Mucosa of descending colon (tissue), 3 donors: ENCODE measurements at regions not wholly inside any gene's neighbourhood (a gene's known extent, or its start where the extent isn't known, plus 50 kb on each side); places are given as distances from the start of the nearest gene placed in this dataset.

Source experiments
- ATAC-seq: fragments of 200-7000 bp; cut with Tn5 transposase; one replicate; pipeline ENCODE4 v1.9.1; 2020; ENCODE audit warnings: mild to moderate bottlenecking, moderate library complexity
- DNase-seq, 3 donors: peaks; one replicate each; pipeline ENCODE4 v3.0.0-alpha.2; 2020
- H3K36me3 ChIP-seq: fragments of 200-600 bp; one replicate; pipeline ENCODE4 v1.8.0; 2021; ENCODE audit warnings: low read depth, mild to moderate bottlenecking
- H3K4me1 ChIP-seq: fragments of 200-600 bp; one replicate; pipeline ENCODE4 v1.8.0; 2021; ENCODE audit warnings: low read depth, mild to moderate bottlenecking
- H3K4me3 ChIP-seq: fragments of 200-600 bp; one replicate; pipeline ENCODE4 v1.8.0; 2021; ENCODE audit warnings: mild to moderate bottlenecking
- H3K9me3 ChIP-seq: fragments of 200-600 bp; one replicate; pipeline ENCODE4 v1.8.0; 2021; ENCODE audit warnings: mild to moderate bottlenecking
- CTCF ChIP-seq: fragments of 200-600 bp; IDR thresholded peaks from one replicate; pipeline ENCODE4 v1.8.0; 2022; ENCODE audit warnings: antibody characterized with exemption, mild to moderate bottlenecking
- intact Hi-C, 2 donors: fragments of 100-400 bp; cut with DNase I in 1 of 2; cut with micrococcal nuclease in 1 of 2; formaldehyde crosslinking; loops; one replicate each; pipeline versions ENCODE4 v1.11.0 to v1.11.1; 2022; cut with DNase I, micrococcal nuclease
- donor health status: DM: no; HTN: no; CAD: no; lungs with moderate emphysema.
- donor health status: DM: no; HTN: no; CAD: no.
- donor health status: DM: no; HTN: yes; CAD: no.

GRCh38 chr6:14200047-14200446 is 82.5 kb downstream of the CD83 start:
- Histone ChIP-seq H3K36me3 (no peaks in the 10 kb centered on the region), H3K9me3 (no peaks in the 10 kb centered on the region), H3K4me3 (no peak overlapping the region), H3K4me1 (peaks cover 4% of the 10 kb centered on the region)
- DNase-seq: no peak
- no peak for TF ChIP-seq CTCF
- intact Hi-C loops: no loop called here
- peak; percentile 63 for ATAC-seq

- H3K4me3 ChIP-seq: no peak overlapping the region
- no peak for TF ChIP-seq CTCF
- H3K9me3 ChIP-seq: no peaks in the 10 kb centered on the region
- no peak for ATAC-seq
- intact Hi-C loops: no loop called here
- no peaks in the 10 kb centered on the region for H3K36me3 ChIP-seq
- no peak for DNase-seq
- no peaks in the 10 kb centered on the region for H3K4me1 ChIP-seq
Measured at GRCh38 chr6:14202947-14203346, 85.4 kb downstream of the CD83 start.

- H3K4me1 ChIP-seq: peaks cover 4% of the 10 kb centered on the region
- H3K9me3 ChIP-seq: no peaks in the 10 kb centered on the region
- no peak overlapping the region for H3K4me3 ChIP-seq
- DNase-seq (no peak), ATAC-seq (no peak)
- intact Hi-C loops: no loop called here
- no peak for TF ChIP-seq CTCF
- no peaks in the 10 kb centered on the region for H3K36me3 ChIP-seq
Measured at GRCh38 chr6:14206391-14206790, 88.8 kb downstream of the CD83 start.

GRCh38 chr6:14207448-14207847 is 89.9 kb downstream of the CD83 start:
- H3K9me3 ChIP-seq: no peaks in the 10 kb centered on the region
- intact Hi-C loops: no loop called here
- ATAC-seq (peak; percentile 67), DNase-seq (peak in 1 of 3 donors; percentile 67)
- no peak overlapping the region for H3K4me3 ChIP-seq
- TF ChIP-seq CTCF: no peak
- H3K4me1 ChIP-seq: peaks cover 8% of the 10 kb centered on the region
- H3K36me3 ChIP-seq: no peaks in the 10 kb centered on the region

- DNase-seq (no peak), ATAC-seq (no peak)
- intact Hi-C loops: no loop called here
- H3K36me3 ChIP-seq: no peaks in the 10 kb centered on the region
- no peak overlapping the region for H3K4me3 ChIP-seq
- TF ChIP-seq CTCF: no peak
- H3K9me3 ChIP-seq: no peaks in the 10 kb centered on the region
- H3K4me1 ChIP-seq: peaks cover 8% of the 10 kb centered on the region
Measured at GRCh38 chr6:14209000-14209399, 91.4 kb downstream of the CD83 start.

GRCh38 chr6:14210077-14210476 is 92.5 kb downstream of the CD83 start:
- H3K9me3 ChIP-seq: no peaks in the 10 kb centered on the region
- H3K4me3 ChIP-seq: no peak overlapping the region
- no peaks in the 10 kb centered on the region for H3K36me3 ChIP-seq
- no peak for DNase-seq
- no peak for TF ChIP-seq CTCF
- ATAC-seq: no peak
- peaks cover 8% of the 10 kb centered on the region for H3K4me1 ChIP-seq
- intact Hi-C loops: no loop called here
